K562 (cell line): ENCODE measurements at regions not wholly inside any gene's neighbourhood (a gene's known extent, or its start where the extent isn't known, plus 50 kb on each side); places are given as distances from the start of the nearest gene placed in this dataset.

Experiments
- ATF1 ChIP-seq, 2 experiments: fragments of 450-650 bp in 1 of 2; IDR thresholded peaks; 2 replicates each; pipeline ENCODE4 v1.6.1; 2016; ENCODE audit warnings: missing compliant biosample characterization in 1 of 2, missing genetic modification characterization in 1 of 2
- BCOR ChIP-seq: fragments of 450-650 bp; IDR thresholded peaks from 2 replicates; pipeline ENCODE4 v1.6.1; 2016
- C11orf30 ChIP-seq: fragments of 450-650 bp; IDR thresholded peaks from 2 replicates; pipeline ENCODE4 v1.6.1; 2016; ENCODE audit warnings: low read depth, mild to moderate bottlenecking
- CBFB ChIP-seq: sonication (generic); formaldehyde crosslinking; IDR thresholded peaks from 2 replicates; pipeline ENCODE4 v1.4.0; 2020; ENCODE audit warnings: mild to moderate bottlenecking, missing genetic modification reagents
- HDAC1 ChIP-seq, 2 experiments: fragments of 450-650 bp; IDR thresholded peaks; 2 replicates each; pipeline ENCODE4 v1.6.1; 2016 to 2017; ENCODE audit warnings: inconsistent platforms in 1 of 2, mild to moderate bottlenecking in 1 of 2, moderate library complexity in 1 of 2
- L3MBTL2 ChIP-seq: fragments of 450-650 bp; IDR thresholded peaks from 2 replicates; pipeline ENCODE4 v1.6.1; 2016; ENCODE audit warnings: mild to moderate bottlenecking, moderate library complexity
- MAFK ChIP-seq: IDR thresholded peaks from 2 replicates; pipeline ENCODE4 v1.6.1; 2011; ENCODE audit warnings: low read length, improper control_type of control experiment
- MEIS2 ChIP-seq: fragments of 450-650 bp; IDR thresholded peaks from 2 replicates; pipeline ENCODE4 v1.6.1; 2014; ENCODE audit warnings: mild to moderate bottlenecking; ENCODE audit not compliant: partially characterized antibody
- MYC ChIP-seq, 2 experiments: fragments of 250-450 bp in 1 of 2; sonication (Bioruptor Pico) in 1 of 2; IDR thresholded peaks; 2 replicates each; pipeline versions ENCODE4 v1.5.1 to v1.6.1; 2012 to 2021; ENCODE audit warnings: low read depth in 2 of 2, borderline replicate concordance in 1 of 2, improper control_type of control experiment in 1 of 2, low read length in 1 of 2, mild to moderate bottlenecking in 1 of 2, moderate library complexity in 1 of 2
- NEUROD1 ChIP-seq: fragments of 150-350 bp; IDR thresholded peaks from 2 replicates; pipeline ENCODE4 v1.6.1; 2014; ENCODE audit warnings: borderline replicate concordance, low read length, low read depth; ENCODE audit not compliant: partially characterized antibody
- POLR3G ChIP-seq: IDR thresholded peaks from 2 replicates; pipeline ENCODE4 v1.6.1; 2011; ENCODE audit not compliant: insufficient read length, insufficient replicate concordance; ENCODE audit errors: extremely low read depth
- RB1 ChIP-seq: fragments of 450-650 bp; IDR thresholded peaks from 2 replicates; pipeline ENCODE4 v1.6.1; 2017; ENCODE audit warnings: low read depth, mild to moderate bottlenecking
- RBM14 ChIP-seq: fragments of 200-400 bp; formaldehyde crosslinking; IDR thresholded peaks from 2 replicates; pipeline ENCODE4 v1.6.1; 2018; ENCODE audit warnings: low read depth, mild to moderate bottlenecking, low read length, moderate library complexity, borderline replicate concordance; ENCODE audit not compliant: insufficient read depth
- TCF3 ChIP-seq: sonication (generic); formaldehyde crosslinking; IDR thresholded peaks from 2 replicates; pipeline ENCODE4 v1.4.0; 2020; ENCODE audit warnings: mild to moderate bottlenecking, missing genetic modification reagents
- TGIF2 ChIP-seq: sonication (generic); formaldehyde crosslinking; IDR thresholded peaks from 2 replicates; pipeline ENCODE4 v1.8.1; 2022; ENCODE audit warnings: mild to moderate bottlenecking, missing genetic modification reagents, moderate library complexity
- ZNF12 ChIP-seq: sonication (generic); formaldehyde crosslinking; IDR thresholded peaks from 2 replicates; pipeline ENCODE4 v1.4.0; 2020; ENCODE audit warnings: mild to moderate bottlenecking, missing genetic modification reagents
- ZNF146 ChIP-seq: IDR thresholded peaks from one replicate; pipeline ENCODE4 v1.6.1; 2018; ENCODE audit warnings: missing compliant biosample characterization; ENCODE audit not compliant: unreplicated experiment
- ZNF175 ChIP-seq: fragments of 200-800 bp; sonication (Bioruptor generic); IDR thresholded peaks from 2 replicates; pipeline ENCODE4 v1.6.1; 2016; ENCODE audit warnings: low read depth, mild to moderate bottlenecking, missing genetic modification characterization, missing compliant biosample characterization
- ZNF212 ChIP-seq: fragments of 450-650 bp; formaldehyde crosslinking; IDR thresholded peaks from 2 replicates; pipeline ENCODE4 v1.4.0; 2020; ENCODE audit warnings: mild to moderate bottlenecking
- ZNF316 ChIP-seq: fragments of 450-650 bp; IDR thresholded peaks from 2 replicates; pipeline ENCODE4 v1.6.1; 2016
- ZNF436 ChIP-seq: fragments of 250-450, 450-650 bp; sonication (Bioruptor Pico); formaldehyde crosslinking; IDR thresholded peaks from 2 replicates; pipeline ENCODE4 v1.7.0; 2020; ENCODE audit warnings: mild to moderate bottlenecking
- ZNF785 ChIP-seq: fragments of 250-450 bp; sonication (Bioruptor Pico); IDR thresholded peaks from 2 replicates; pipeline ENCODE4 v1.4.0; 2020; ENCODE audit warnings: mild to moderate bottlenecking
- TF ChIP-seq, protein P1 (sequence below): fragments of 250-450 bp; sonication (Bioruptor Pico); IDR thresholded peaks from 2 replicates; pipeline ENCODE4 v1.8.0; 2021; ENCODE audit warnings: borderline replicate concordance, mild to moderate bottlenecking, moderate library complexity; ENCODE audit not compliant: poor library complexity, severe bottlenecking
- TF ChIP-seq, protein P2 (sequence below): fragments of 450-650 bp; IDR thresholded peaks from 2 replicates; pipeline ENCODE4 v1.7.0; 2016; ENCODE audit warnings: borderline replicate concordance

DNA sequence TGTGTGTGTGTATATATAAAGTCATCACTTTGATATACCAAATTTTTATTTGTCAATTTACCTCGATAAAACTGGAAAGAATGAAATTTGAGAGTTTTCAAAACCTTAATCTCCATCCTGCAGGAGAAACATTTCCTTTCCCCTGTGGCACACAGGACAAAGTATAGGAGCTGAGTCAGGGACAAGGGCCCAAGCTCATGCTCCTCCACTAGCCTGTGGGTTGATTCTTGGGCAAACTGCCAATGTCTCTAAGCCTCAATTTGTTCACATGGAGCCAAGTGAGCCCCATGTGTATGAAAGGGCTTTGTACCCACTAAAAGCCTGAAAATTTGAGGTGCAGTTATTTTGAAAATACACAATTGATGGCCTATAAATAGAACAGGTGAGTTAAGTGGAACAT lies 60.3 kb upstream of the IL6 start (continued):
- TF ChIP-seq CBFB (CRISPR knock-in tag) (no peak), RB1 (no peak), MAFK (no peak), NEUROD1 (no peak), TGIF2 (CRISPR knock-in tag) (no peak), ATF1 (CRISPR knock-in tag; IDR thresholded peaks at IDR 0.05) (no peak), ATF1 (tag; IDR thresholded peaks at IDR 0.05) (no peak), POLR3G (no peak), ZNF12 (no peak), ZNF175 (peak; percentile 22; the same call in 1 of the 2 replicates), ZNF212 (CRISPR knock-in tag) (no peak), C11orf30 (peak; percentile 15; the same call in 1 of the 2 replicates), ZNF785 (no peak), RBM14 (no peak), L3MBTL2 (no peak), ZNF316 (0 out of 2 replicates have a peak, but pooled peaks have one; percentile 8), ZNF146 (no peak), MEIS2 (no peak), ZNF436 (CRISPR knock-in tag) (no peak), MYC (IDR thresholded peaks at IDR 0.05; ENCODE audit: low read depth, low read length) (no peak), MYC (CRISPR knock-in tag; IDR thresholded peaks at IDR 0.05; ENCODE audit: borderline replicate concordance, low read depth) (no peak), TCF3 (no peak), HDAC1 (IDR thresholded peaks at IDR 0.05) (no peak), BCOR (no peak)
- TF ChIP-seq, protein P1, sequence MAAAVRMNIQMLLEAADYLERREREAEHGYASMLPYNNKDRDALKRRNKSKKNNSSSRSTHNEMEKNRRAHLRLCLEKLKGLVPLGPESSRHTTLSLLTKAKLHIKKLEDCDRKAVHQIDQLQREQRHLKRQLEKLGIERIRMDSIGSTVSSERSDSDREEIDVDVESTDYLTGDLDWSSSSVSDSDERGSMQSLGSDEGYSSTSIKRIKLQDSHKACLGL (CRISPR knock-in tag), result no peak
- TF ChIP-seq, protein P2, sequence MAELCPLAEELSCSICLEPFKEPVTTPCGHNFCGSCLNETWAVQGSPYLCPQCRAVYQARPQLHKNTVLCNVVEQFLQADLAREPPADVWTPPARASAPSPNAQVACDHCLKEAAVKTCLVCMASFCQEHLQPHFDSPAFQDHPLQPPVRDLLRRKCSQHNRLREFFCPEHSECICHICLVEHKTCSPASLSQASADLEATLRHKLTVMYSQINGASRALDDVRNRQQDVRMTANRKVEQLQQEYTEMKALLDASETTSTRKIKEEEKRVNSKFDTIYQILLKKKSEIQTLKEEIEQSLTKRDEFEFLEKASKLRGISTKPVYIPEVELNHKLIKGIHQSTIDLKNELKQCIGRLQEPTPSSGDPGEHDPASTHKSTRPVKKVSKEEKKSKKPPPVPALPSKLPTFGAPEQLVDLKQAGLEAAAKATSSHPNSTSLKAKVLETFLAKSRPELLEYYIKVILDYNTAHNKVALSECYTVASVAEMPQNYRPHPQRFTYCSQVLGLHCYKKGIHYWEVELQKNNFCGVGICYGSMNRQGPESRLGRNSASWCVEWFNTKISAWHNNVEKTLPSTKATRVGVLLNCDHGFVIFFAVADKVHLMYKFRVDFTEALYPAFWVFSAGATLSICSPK, result no peak
